ENCODE measurements at regions not wholly inside any gene's neighbourhood (a gene's known extent, or its start where the extent isn't known, plus 50 kb on each side); places are given as distances from the start of the nearest gene placed in this dataset.

- no peaks in the 10 kb centered on the region for H3K27me3 Mint-ChIP-seq
- H3K4me3 Mint-ChIP-seq = no peak overlapping the region
- H3K27ac Mint-ChIP-seq = no peak overlapping the region
- H3K9me3 ChIP-seq (ENCODE audit: control insufficient read depth in 1 of 2, low read length in 2 of 2) = no peaks in the 10 kb centered on the region
- intact Hi-C loops (cut with micrococcal nuclease) = no loop called here
- no peaks in the 10 kb centered on the region for H3K4me1 Mint-ChIP-seq
- no peaks in the 10 kb centered on the region for H3K36me3 ChIP-seq (ENCODE audit: insufficient read depth, low read length)
- H3K36me3 Mint-ChIP-seq = no peaks in the 10 kb centered on the region
- H3K4me3 ChIP-seq (ENCODE audit: low read length in 2 of 2) = no peak overlapping the region
- no peaks in the 10 kb centered on the region for H3K4me1 ChIP-seq (ENCODE audit: insufficient read depth, low read length)
- POLR2A ChIA-PET (ENCODE audit: partially characterized antibody) = no interaction called here
- CTCF ChIA-PET (ENCODE audit: partially characterized antibody) = no interaction called here
- H3K27ac ChIP-seq (ENCODE audit: low read depth, low read length) = no peak overlapping the region
- H3K27me3 ChIP-seq (ENCODE audit: insufficient read depth, low read length) = no peaks in the 10 kb centered on the region
- H3K9me3 Mint-ChIP-seq = peaks cover 0 to 5% (median 1%) of the 10 kb centered on the region in 8 donors
- no peak for DNase-seq
These were observed 83.1 kb downstream of the OR5AK2 start for GRCh38 chr11:57071829-57072228.

GRCh38 chr11:57072640-57073039, 83.9 kb downstream of the OR5AK2 start:
- Histone ChIP-seq H3K9me3 (ENCODE audit: control insufficient read depth in 1 of 2, low read length in 2 of 2) (no peaks in the 10 kb centered on the region), H3K4me1 (ENCODE audit: insufficient read depth, low read length) (no peaks in the 10 kb centered on the region), H3K4me3 (ENCODE audit: low read length in 2 of 2) (no peak overlapping the region), H3K36me3 (ENCODE audit: insufficient read depth, low read length) (no peaks in the 10 kb centered on the region), H3K27me3 (ENCODE audit: insufficient read depth, low read length) (no peaks in the 10 kb centered on the region), H3K27ac (ENCODE audit: low read depth, low read length) (no peak overlapping the region)
- H3K27ac Mint-ChIP-seq = no peak overlapping the region
- H3K27me3 Mint-ChIP-seq = no peaks in the 10 kb centered on the region
- no peaks in the 10 kb centered on the region for H3K4me1 Mint-ChIP-seq
- CTCF ChIA-PET (ENCODE audit: partially characterized antibody) = no interaction called here
- intact Hi-C loops (cut with micrococcal nuclease) = no loop called here
- H3K4me3 Mint-ChIP-seq = no peak overlapping the region
- DNase-seq = no peak
- peaks cover 0 to 4% (median 0%) of the 10 kb centered on the region in 8 donors for H3K9me3 Mint-ChIP-seq
- POLR2A ChIA-PET (ENCODE audit: partially characterized antibody) = no interaction called here
- no peaks in the 10 kb centered on the region for H3K36me3 Mint-ChIP-seq

DNA sequence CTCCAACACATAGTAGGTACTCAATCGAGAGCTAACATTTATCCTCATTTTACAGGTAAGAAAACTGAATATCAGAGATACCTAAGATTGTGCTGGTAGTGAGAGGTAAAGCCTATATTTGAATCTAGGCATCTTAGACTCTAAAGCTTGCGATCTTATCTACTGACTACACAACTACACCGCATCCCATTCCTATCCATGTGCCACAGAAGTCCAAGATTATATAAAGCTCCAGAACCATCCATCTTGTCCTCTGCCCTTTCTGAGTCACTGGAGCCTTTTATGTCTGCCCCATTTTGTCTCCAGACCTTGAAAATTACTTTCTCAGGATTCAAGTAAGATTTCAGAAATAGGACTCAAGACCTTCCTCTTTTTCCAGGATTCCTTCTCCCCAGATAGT, 84.4 kb downstream of the OR5AK2 start:
- DNase-seq = no peak
- H3K27ac ChIP-seq (ENCODE audit: low read depth, low read length) = no peak overlapping the region
- no peaks in the 10 kb centered on the region for H3K27me3 Mint-ChIP-seq
- H3K4me3 ChIP-seq (ENCODE audit: low read length in 2 of 2) = no peak overlapping the region
- H3K4me1 ChIP-seq (ENCODE audit: insufficient read depth, low read length) = no peaks in the 10 kb centered on the region
- H3K27me3 ChIP-seq (ENCODE audit: insufficient read depth, low read length) = no peaks in the 10 kb centered on the region
- intact Hi-C loops (cut with micrococcal nuclease) = no loop called here
- H3K36me3 Mint-ChIP-seq = no peaks in the 10 kb centered on the region
- no peaks in the 10 kb centered on the region for H3K4me1 Mint-ChIP-seq
- ChIA-PET CTCF (ENCODE audit: partially characterized antibody) (no interaction called here), POLR2A (ENCODE audit: partially characterized antibody) (no interaction called here)
- H3K4me3 Mint-ChIP-seq = no peak overlapping the region
- no peak overlapping the region for H3K27ac Mint-ChIP-seq
- no peaks in the 10 kb centered on the region for H3K9me3 ChIP-seq (ENCODE audit: control insufficient read depth in 1 of 2, low read length in 2 of 2)
- H3K9me3 Mint-ChIP-seq = peaks cover 0 to 4% (median 0%) of the 10 kb centered on the region in 8 donors
- H3K36me3 ChIP-seq (ENCODE audit: insufficient read depth, low read length) = no peaks in the 10 kb centered on the region

DNA sequence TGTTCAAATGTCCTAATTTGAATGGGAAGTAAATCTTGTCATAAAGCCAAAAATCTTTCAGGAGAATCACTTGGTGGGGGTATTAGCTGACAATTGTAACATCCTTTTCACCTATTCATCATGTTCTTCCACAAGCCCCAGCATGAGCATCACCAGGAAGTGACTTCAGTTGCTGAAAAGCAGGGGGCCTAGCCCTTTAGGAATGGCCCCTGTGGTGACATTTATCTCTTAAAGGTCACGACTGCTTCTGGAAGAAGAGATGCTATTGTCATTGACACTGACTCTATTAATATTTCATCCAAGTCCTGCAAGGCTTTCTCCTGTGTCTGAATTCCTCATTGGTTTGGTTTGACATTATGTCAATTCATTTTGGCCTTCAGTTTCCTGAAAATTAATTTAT, 92.6 kb downstream of the OR5AK2 start:
- H3K9me3 ChIP-seq (ENCODE audit: control insufficient read depth in 1 of 2, low read length in 2 of 2) = no peaks in the 10 kb centered on the region
- DNase-seq = no peak
- H3K27me3 ChIP-seq (ENCODE audit: insufficient read depth, low read length) = no peaks in the 10 kb centered on the region
- H3K27ac ChIP-seq (ENCODE audit: low read depth, low read length) = no peak overlapping the region
- Mint-ChIP-seq H3K4me1 (no peaks in the 10 kb centered on the region), H3K36me3 (no peaks in the 10 kb centered on the region), H3K27me3 (peaks cover 0 to 6% of the 10 kb centered on the region in 2 donors), H3K9me3 (peaks cover 0 to 5% (median 1%) of the 10 kb centered on the region in 8 donors), H3K27ac (no peak overlapping the region), H3K4me3 (no peak overlapping the region)
- H3K4me1 ChIP-seq (ENCODE audit: insufficient read depth, low read length) = no peaks in the 10 kb centered on the region
- H3K4me3 ChIP-seq (ENCODE audit: low read length in 2 of 2) = no peak overlapping the region
- ChIA-PET POLR2A (ENCODE audit: partially characterized antibody) (no interaction called here), CTCF (ENCODE audit: partially characterized antibody) (no interaction called here)
- intact Hi-C loops (cut with micrococcal nuclease) = no loop called here
- no peaks in the 10 kb centered on the region for H3K36me3 ChIP-seq (ENCODE audit: insufficient read depth, low read length)

DNA sequence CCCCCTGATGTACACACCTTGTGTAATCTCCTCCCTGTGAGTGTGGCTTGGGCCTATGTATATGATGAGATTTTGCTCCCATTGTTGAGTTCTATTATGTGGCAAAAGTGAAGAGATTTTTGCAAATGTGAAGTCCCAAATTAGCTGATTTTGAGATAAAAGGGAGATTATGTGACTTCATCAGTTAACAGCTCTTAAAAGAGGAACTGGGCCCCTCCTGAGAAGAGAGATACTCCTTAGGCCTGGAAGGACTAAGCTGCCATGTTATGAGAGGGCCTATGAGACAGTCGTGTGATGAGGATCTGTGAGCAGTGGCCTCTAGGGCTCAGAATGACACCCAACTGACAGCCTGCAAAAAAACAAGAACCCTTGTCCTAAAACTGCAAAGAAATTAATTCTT, 93.4 kb downstream of the OR5AK2 start:
- intact Hi-C loops (cut with micrococcal nuclease) = no loop called here
- peaks cover 0 to 6% of the 10 kb centered on the region in 2 donors for H3K27me3 Mint-ChIP-seq
- Histone ChIP-seq H3K4me1 (ENCODE audit: insufficient read depth, low read length) (no peaks in the 10 kb centered on the region), H3K9me3 (ENCODE audit: control insufficient read depth in 1 of 2, low read length in 2 of 2) (no peaks in the 10 kb centered on the region), H3K4me3 (ENCODE audit: low read length in 2 of 2) (no peak overlapping the region), H3K27ac (ENCODE audit: low read depth, low read length) (no peak overlapping the region), H3K36me3 (ENCODE audit: insufficient read depth, low read length) (no peaks in the 10 kb centered on the region), H3K27me3 (ENCODE audit: insufficient read depth, low read length) (no peaks in the 10 kb centered on the region)
- peaks cover 0 to 5% (median 1%) of the 10 kb centered on the region in 8 donors for H3K9me3 Mint-ChIP-seq
- no peaks in the 10 kb centered on the region for H3K4me1 Mint-ChIP-seq
- no peak overlapping the region for H3K27ac Mint-ChIP-seq
- ChIA-PET POLR2A (ENCODE audit: partially characterized antibody) (no interaction called here), CTCF (ENCODE audit: partially characterized antibody) (no interaction called here)
- no peak for DNase-seq
- no peaks in the 10 kb centered on the region for H3K36me3 Mint-ChIP-seq
- H3K4me3 Mint-ChIP-seq = no peak overlapping the region

DNA sequence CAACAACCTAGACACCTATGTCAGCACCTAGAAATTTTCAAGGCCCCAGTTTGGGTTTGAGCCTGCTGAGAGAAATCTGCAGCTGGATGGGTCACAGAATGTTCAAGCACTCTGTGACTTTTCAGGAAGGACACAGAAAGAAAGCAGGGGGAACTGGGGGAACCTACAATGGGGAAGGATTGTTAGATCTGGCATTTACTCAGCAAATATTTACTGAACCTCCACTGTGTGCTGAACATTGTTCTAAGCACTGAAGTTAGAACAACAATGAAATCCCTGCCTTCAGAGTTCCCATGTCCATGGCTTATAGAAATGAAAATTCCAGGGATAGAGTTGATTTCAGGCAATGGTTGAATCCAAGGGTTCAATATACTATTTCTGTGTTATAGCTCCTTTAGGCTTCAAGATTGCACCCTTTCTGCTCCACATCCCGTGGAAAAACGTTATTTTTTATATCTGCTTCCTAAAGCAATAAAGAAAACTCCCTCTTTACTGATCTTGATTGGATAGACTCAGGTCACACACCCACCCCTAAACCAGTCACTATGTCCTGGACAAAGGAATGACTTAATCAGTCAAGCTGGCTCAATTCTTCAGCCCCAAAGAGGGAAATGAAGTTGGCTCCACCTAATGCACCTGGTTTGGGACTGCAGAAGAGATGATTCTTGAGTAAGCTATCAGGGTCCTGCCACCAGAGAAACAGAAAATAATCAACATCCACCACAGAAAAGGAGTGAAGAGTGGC, 95.1 kb downstream of the OR5AK2 start:
- Mint-ChIP-seq H3K4me1 (no peaks in the 10 kb centered on the region), H3K27me3 (peaks cover 0 to 6% of the 10 kb centered on the region in 2 donors), H3K27ac (no peak overlapping the region), H3K9me3 (peaks cover 0 to 5% (median 1%) of the 10 kb centered on the region in 8 donors), H3K4me3 (no peak overlapping the region), H3K36me3 (no peaks in the 10 kb centered on the region)
- no peak overlapping the region for H3K27ac ChIP-seq (ENCODE audit: low read depth, low read length)
- H3K9me3 ChIP-seq (ENCODE audit: control insufficient read depth in 1 of 2, low read length in 2 of 2) = no peaks in the 10 kb centered on the region
- ChIA-PET CTCF (ENCODE audit: partially characterized antibody) (no interaction called here), POLR2A (ENCODE audit: partially characterized antibody) (no interaction called here)
- intact Hi-C loops (cut with micrococcal nuclease) = no loop called here
- no peaks in the 10 kb centered on the region for H3K27me3 ChIP-seq (ENCODE audit: insufficient read depth, low read length)
- DNase-seq = no peak
- no peaks in the 10 kb centered on the region for H3K4me1 ChIP-seq (ENCODE audit: insufficient read depth, low read length)
- H3K4me3 ChIP-seq (ENCODE audit: low read length in 2 of 2) = no peak overlapping the region
- H3K36me3 ChIP-seq (ENCODE audit: insufficient read depth, low read length) = no peaks in the 10 kb centered on the region

- H3K9me3 Mint-ChIP-seq = peaks cover 0 to 5% (median 1%) of the 10 kb centered on the region in 8 donors
- no peak for DNase-seq
- H3K27ac Mint-ChIP-seq = no peak overlapping the region
- POLR2A ChIA-PET (ENCODE audit: partially characterized antibody) = no interaction called here
- peaks cover 0 to 6% of the 10 kb centered on the region in 2 donors for H3K27me3 Mint-ChIP-seq
- CTCF ChIA-PET (ENCODE audit: partially characterized antibody) = no interaction called here
- H3K4me3 Mint-ChIP-seq = no peak overlapping the region
- H3K27me3 ChIP-seq (ENCODE audit: insufficient read depth, low read length) = no peaks in the 10 kb centered on the region
- H3K4me1 Mint-ChIP-seq = no peaks in the 10 kb centered on the region
- no peaks in the 10 kb centered on the region for H3K36me3 ChIP-seq (ENCODE audit: insufficient read depth, low read length)
- H3K9me3 ChIP-seq (ENCODE audit: control insufficient read depth in 1 of 2, low read length in 2 of 2) = no peaks in the 10 kb centered on the region
- H3K4me3 ChIP-seq (ENCODE audit: low read length in 2 of 2) = no peak overlapping the region
- H3K36me3 Mint-ChIP-seq = no peaks in the 10 kb centered on the region
- no peaks in the 10 kb centered on the region for H3K4me1 ChIP-seq (ENCODE audit: insufficient read depth, low read length)
- H3K27ac ChIP-seq (ENCODE audit: low read depth, low read length) = no peak overlapping the region
- intact Hi-C loops (cut with micrococcal nuclease) = no loop called here
These were observed 96.1 kb upstream of the LRRC55 start for GRCh38 chr11:57085611-57086010.

DNA sequence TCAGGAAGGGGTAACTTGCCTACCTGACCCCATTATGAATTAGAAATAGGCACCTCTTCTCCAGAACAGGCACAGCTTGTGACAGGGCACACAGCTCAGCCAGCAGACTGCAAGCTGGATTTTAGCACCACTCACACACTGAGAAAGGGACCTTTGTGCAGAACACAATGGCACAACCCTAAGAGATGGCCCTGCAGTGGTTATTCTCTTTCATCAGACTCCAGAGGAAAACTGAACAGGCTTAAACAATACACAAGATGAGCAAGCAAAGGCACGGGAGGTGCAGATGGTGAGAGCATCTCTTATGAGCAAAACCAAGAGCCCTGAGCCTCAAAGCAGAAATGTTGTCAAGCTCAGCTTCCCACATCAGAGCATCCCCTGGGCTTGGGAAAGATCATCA, 93.8 kb upstream of the LRRC55 start:
- Mint-ChIP-seq H3K27ac (no peak overlapping the region), H3K36me3 (no peaks in the 10 kb centered on the region), H3K4me1 (no peaks in the 10 kb centered on the region), H3K27me3 (peaks cover under 1 to 6% of the 10 kb centered on the region in 2 donors), H3K9me3 (peaks cover 0 to 4% (median 0%) of the 10 kb centered on the region in 8 donors), H3K4me3 (no peak overlapping the region)
- no peaks in the 10 kb centered on the region for H3K4me1 ChIP-seq (ENCODE audit: insufficient read depth, low read length)
- POLR2A ChIA-PET (ENCODE audit: partially characterized antibody) = no interaction called here
- no peak overlapping the region for H3K27ac ChIP-seq (ENCODE audit: low read depth, low read length)
- no peak overlapping the region for H3K4me3 ChIP-seq (ENCODE audit: low read length in 2 of 2)
- intact Hi-C loops (cut with micrococcal nuclease) = no loop called here
- no peaks in the 10 kb centered on the region for H3K27me3 ChIP-seq (ENCODE audit: insufficient read depth, low read length)
- CTCF ChIA-PET (ENCODE audit: partially characterized antibody) = no interaction called here
- no peak for DNase-seq
- H3K36me3 ChIP-seq (ENCODE audit: insufficient read depth, low read length) = no peaks in the 10 kb centered on the region
- no peaks in the 10 kb centered on the region for H3K9me3 ChIP-seq (ENCODE audit: control insufficient read depth in 1 of 2, low read length in 2 of 2)
